ENCODE measurements at regions not wholly inside any gene's neighbourhood (a gene's known extent, or its start where the extent isn't known, plus 50 kb on each side); places are given as distances from the start of the nearest gene placed in this dataset.

GRCh38 chr12:125376422-125376821 is 311.2 kb downstream of the AACS start:
- no peak for DNase-seq

DNA sequence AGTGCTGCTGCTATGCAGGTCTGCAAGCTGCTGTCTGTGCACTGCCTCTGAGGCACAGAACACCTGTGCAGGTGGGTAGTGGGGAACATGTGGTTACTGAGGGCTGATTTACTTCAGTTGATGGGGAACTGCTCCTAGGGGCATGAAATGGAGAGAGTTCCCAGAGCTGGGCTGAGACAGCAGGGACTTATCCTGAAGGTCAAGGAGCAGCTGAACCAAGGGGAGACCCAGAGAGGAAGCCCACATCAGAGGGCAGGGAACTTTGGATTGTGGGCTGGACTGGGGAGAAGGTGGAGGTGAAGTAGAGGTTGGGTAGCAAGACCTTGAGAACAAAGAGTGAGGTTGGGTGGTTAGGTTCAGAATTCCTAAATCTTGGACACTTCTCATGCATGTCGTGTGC is 311.9 kb downstream of the AACS start:
- no peak for DNase-seq

- no peak for DNase-seq
These were observed 316.1 kb downstream of the AACS start for GRCh38 chr12:125381373-125381772.

DNA sequence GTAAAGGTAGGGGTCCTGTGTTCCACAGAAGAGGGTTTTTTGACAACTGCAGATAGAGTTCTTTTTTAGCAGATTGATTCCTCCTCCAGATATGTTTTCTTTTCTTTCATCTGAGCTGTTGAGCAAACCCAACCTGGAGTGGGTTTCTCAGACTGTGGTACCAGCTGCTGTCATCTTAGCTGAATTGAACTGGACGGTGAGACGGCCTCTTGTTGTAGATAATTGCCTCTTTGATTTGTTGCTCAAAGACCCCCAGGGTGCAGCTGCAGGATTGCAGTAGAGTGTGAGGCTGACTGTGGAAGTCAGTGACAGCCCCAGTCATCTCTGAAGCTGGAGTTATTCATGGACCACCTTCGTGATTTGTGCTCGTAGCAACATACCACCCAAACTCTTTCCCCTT is 317.7 kb downstream of the AACS start:
- no peak for DNase-seq

GRCh38 chr12:125386652-125387051 is 321.4 kb downstream of the AACS start:
- no peak for DNase-seq

DNA sequence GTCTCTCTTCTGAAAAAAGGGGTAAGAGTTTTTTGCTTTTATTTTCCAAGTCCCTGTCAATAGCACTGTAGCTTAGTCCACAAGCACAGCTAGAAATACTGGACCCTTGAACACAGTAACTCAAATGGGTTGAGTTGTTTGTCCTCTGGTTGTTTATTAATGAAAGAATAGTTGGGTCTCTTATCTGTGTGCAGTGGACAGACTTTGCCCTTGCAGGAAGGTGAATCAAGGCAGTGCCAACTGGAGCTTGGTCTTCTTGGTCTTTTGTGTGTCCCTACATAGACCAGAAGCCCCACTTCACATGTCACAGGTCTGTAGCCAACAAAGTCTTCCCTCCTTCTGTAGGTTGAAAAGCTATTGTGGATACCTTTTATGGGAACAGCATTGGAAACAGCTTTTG is 322.0 kb downstream of the AACS start:
- DNase-seq, result no peak

DNA sequence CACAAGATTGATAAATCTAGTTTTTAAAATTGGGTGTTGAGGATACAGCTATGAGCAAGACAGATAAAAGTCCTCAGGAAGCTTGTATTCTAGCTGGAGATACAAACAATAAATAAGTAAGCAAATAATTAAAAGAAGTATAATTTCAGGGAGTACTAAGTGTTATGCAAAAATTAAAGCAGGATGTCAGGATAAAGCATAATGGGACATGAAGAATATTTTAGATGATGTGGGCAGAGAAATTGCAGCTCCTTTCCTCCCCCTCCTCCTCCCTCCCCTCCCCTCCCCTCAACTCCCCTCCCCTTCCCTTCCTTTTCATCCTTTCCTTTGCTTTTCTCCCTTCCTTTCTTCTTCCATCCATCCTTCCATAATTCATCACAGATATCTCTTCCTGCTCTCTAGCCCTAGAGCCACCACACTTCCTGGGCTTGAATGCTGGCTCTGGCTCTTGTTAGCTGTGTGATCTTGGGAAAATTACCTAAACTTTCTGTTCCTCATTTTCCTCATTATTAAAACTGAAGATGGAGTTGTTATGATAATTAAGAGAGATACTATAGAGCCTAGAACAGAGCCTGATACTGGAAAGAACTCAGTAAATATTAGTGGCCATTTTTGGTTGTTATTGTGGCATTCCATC is 323.9 kb downstream of the AACS start:
- DNase-seq, result no peak

DNA sequence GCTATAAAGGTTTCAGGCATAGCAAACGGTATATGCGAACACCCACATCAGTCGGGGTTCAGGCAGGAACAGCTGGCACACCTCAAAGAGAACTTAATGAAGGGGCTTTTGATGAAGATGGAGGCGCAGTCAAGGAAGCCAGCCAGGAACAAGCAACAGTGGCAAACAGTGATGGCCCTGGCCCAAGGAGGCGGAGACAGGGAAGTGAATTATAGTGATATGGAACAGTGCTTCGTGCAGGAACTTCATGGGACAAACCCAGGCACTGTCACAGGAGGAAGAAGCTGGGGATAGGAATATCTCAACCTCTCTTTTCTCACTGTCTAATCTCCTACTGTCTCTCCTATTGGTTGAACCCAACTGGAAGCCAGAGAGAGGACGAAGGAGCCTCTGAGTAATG is 328.3 kb downstream of the AACS start:
- no peak for DNase-seq

DNA sequence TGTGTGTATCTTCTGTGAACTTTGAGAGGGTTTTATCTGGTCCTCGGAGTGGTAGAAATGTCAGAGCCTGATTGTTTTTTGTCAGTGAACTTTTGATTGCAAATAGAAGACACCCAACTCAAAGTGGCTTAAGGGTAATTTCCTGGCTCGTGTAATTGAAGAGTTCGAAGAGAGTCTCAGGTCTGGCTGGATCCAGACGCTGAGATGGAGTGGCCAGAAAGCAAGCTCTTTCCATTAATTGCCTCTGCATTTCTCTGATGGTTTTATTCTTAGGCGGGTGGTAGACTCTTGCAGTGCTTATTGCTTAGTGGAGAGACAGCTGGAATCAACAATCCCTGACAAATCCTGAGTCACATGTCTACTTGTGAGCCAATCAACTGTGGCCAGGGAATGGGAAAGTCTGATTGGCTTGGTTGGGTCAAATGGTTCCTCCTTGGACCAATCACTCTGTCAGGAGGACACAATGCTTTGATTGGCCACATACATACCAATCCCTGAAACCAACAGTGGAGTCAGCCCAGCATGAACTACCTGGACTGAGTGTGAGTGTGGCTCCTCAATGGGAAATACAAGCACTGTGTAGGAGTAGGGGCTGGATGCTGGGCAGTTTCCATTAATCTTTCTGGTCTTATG is 330.5 kb downstream of the AACS start:
- DNase-seq, result no peak

- no peak for DNase-seq
These were observed 334.3 kb downstream of the AACS start for GRCh38 chr12:125399489-125399888.

DNA sequence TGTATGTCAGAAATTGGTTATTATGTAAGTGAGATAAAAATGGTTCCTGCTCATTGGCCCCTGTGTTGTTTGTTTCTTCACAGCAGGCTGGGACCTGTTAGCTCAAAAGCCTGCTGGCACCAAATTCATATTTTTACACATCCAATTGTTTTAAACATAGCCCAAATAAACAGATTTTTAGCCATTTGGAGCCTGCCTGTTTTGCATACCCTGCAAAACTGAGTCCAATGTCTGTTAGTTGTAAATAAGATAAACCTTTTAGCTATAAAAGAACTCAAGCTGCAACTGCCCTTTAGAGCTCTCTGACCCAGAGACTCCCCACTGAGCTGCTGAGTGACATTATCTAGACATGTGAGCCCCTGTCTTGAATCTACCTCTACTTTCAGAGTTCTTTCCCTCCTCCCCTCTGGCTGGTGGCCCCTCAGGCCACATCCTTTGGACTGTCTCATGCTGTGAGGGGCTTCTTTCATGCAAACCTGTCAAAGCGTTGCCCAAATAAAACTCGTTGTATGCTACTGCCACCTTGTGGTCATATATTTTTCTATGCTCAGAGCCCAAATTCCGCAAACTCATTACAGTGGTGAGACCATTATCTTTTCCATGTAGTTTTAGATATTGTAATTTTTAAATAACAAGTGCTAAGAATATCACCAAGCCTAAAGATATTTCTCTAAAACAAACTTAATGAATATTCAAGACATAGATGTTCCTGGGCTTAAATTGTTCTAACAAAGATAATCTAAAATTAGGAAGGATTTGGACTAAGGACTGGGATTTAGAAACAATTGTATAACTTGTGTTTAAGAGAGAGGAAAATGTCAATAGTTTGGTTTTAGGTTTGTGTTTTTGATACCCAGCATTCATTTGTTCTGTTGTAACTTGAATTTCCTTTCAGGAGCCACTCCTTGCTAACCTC is 337.9 kb downstream of the AACS start:
- no peak for DNase-seq

DNA sequence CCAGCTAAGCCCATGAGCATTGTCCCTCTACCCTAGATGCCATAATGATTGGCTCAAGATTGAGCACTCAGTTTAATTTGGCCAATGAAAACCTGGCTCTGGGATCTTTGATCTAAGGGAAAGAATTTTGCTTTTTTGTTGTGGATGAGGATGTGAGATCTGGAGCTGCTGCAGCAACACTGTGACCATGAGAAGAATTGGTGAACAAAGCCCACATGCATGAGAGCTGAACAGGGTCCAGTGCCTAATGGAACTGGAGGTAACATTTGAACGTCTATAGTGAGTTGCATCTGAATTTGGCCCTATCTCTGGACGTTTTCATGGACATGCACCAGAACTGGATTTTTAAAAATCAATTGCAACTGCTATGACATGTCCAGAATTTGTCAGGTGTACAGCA is 338.6 kb downstream of the AACS start:
- no peak for DNase-seq

GRCh38 chr12:125406131-125406530 is 340.9 kb downstream of the AACS start:
- DNase-seq, result no peak

DNA sequence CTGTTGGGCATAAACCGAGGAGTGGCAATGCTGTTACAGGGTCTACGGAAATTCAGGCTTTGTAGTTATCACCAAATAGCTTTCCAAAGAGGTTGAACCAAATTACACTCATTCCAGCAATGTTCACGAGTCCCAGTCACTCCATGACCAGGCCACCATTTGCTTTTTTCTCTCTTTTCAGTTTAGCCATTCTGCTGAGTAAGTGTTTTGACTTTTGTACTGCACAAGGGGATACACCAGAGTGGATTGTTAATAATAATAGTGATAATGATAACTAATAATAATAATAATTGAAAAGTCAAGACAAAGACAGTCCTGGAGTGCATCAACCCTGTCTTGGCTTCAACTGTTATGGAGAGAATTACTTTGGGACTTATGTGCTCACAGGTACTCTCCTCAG is 343.5 kb downstream of the AACS start:
- DNase-seq, result no peak

DNA sequence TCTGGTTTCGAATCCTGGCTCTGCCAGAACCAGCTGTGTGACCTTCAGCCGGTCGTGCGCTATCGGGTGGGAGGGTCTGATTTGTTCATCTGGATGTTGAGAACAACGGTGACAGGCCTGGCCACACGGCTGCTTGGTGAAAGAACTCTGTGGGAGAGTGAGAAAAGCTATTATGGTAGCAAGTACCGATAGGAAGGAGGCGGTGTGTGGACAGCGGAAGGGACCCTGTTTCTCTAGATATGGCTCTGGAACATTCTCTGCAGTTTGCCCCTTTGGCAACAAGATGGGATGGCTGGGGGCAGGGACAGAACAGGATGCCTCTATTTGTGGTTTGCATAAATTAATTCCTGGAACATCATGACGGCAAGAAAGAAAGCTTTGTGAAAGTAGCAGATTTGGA is 347.3 kb downstream of the AACS start:
- DNase-seq, result no peak

GRCh38 chr12:125417446-125417845 is 352.2 kb downstream of the AACS start:
- DNase-seq, result no peak

GRCh38 chr12:125418902-125419564 is 353.8 kb downstream of the AACS start:
- DNase-seq, result no peak

DNA sequence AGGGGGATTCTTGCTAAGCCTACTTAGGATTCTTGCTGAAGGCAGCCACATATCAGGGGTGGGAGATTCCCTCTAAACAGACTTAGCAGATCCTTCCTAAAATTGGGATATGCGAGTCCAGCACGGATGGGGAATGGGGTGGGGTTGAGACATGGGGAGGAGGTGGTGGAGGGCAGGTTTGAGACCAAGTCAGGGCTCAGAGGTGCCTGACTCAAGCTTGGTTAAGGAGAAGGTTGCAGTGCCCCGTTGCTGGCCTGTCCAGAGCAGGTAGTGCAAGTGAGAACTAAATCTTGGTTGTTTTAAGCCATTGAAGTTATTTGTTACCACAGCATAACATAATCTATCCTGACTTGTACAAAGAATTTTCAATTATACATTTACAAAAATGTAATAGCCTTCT is 359.7 kb downstream of the AACS start:
- DNase-seq, result no peak

DNA sequence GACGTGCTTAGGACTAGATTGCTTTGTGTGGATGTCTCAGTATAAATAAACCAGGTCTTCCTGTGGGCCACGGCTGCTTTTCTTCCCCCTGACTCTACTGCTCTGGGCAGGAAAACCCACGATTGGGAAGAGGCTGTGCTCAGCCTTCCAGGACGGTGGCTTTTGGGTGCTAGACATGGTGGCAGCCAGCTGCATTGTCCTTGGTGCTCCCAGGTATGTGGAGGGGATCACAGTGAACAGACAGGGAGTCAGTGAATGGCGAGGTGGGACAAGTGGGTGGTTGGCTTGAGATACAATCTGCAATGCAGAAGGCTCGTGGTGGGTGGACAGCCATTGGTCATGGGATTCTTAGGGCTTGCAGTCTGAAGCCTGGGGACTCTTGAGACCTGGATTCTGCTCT is 366.3 kb downstream of the AACS start:
- no peak for DNase-seq

DNA sequence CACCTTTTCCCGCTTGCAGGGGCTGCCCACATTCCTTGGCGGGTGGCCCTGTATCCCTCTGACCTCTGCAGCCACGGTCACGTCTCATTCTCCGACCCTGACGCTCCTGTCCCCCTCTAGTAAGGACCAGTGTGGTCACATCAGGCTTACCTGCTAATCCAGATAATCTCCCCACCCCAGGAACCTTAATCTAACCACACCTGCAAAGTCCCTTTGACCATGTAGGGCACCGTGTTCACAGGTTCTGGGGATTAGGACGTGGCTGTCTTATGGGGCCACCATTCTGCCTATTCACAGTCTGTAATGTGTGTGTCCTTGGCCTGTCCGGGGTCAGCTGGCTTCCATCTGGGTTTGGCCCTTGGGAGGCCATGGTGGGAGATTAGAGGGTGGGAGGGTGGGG is 368.9 kb downstream of the AACS start:
- no peak for DNase-seq

DNA sequence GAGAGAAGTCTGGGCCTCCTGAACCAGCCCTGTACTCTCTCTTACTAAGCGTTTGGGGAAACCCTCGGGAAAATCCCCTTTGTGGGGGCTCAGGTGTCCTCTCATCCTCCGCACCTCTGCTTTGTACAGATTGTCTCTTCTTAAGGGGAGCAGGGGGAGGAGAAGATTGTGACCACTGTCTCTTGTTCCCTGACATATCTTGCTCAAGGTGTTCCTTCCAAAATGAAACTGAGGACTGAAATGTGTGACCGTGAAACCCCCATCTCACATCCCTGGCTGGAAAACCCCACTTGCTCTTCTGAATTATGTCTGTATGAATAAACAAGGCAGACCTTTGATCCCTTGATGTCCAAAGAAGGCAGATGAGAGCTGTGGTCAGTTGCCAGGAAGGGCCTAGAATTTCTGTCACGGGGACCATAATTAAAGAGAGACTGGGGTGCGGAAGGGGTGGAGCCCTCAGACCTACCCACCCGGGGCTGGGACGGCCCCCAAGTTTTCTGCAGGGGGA is 369.8 kb downstream of the AACS start:
- DNase-seq, result no peak

GRCh38 chr12:125435871-125436270 is 370.6 kb downstream of the AACS start:
- DNase-seq, result no peak

GRCh38 chr12:125436686-125437085 is 371.5 kb downstream of the AACS start:
- no peak for DNase-seq
